ENCODE measurements at regions not wholly inside any gene's neighbourhood (a gene's known extent, or its start where the extent isn't known, plus 50 kb on each side); places are given as distances from the start of the nearest gene placed in this dataset.
"Not testable (repeated sequence)": the region's sequence is repeated elsewhere in the genome, so short reads cannot be mapped to it uniquely, and the experiment has no call there.

GRCh38 chr7:112551521-112551920 is 70.7 kb downstream of the LSMEM1 start:
- not testable (repeated sequence) for TF ChIP-seq EZH2 (IDR thresholded peaks at IDR 0.05; ENCODE audit: low read length, missing control alignments); CTCF (conservative IDR thresholded peaks at IDR 0.05 in 1 of 2, IDR thresholded peaks at IDR 0.05 in 1 of 2; ENCODE audit: low read depth in 1 of 2, low read length in 2 of 2)

All from fibroblast of lung (primary cell).